Endothelial cell of umbilical vein (primary cell): ENCODE measurements at regions not wholly inside any gene's neighbourhood (a gene's known extent, or its start where the extent isn't known, plus 50 kb on each side); places are given as distances from the start of the nearest gene placed in this dataset.

Experiments
- BruUV-seq: library from RNA; stranded (reverse); fragments of 400-500 nt; replicated peaks from 2 replicates; lab custom pipeline; 2021; lab: Mats Ljungman, UMichigan
- CTCF ChIA-PET: fragments of 300-600, 350-600 bp; sonication (Branson Sonifier 250); formaldehyde crosslinking; loops from one replicate; lab custom pipeline; 2021; ENCODE audit warnings: antibody characterized with exemption, inconsistent platforms; lab: Charles Lee
- POLR2A ChIA-PET: fragments of 300-600, 350-600 bp; sonication (Branson Sonifier 250); formaldehyde crosslinking; loops from one replicate; lab custom pipeline; 2021; ENCODE audit warnings: antibody characterized with exemption, inconsistent platforms; lab: Charles Lee
- DNase-seq: peaks from one replicate; pipeline ENCODE4 v3.0.0-alpha.2; 2011; ENCODE audit warnings: low read depth, low spot score
- FAIRE-seq: peaks from 2 replicates; lab custom pipeline; 2011; peaks lifted over from hg19 to GRCh38; lab: Jason Lieb, UNC
- H2AFZ ChIP-seq: 2 replicates; pipeline ENCODE4 v1.6.0; 2012; ENCODE audit warnings: low read depth, low read length, control low read depth, inconsistent platforms
- H3K27ac ChIP-seq: 2 replicates; pipeline ENCODE4 v1.5.1; 2011; ENCODE audit warnings: low read depth, mild to moderate bottlenecking, control low read depth, low read length, moderate library complexity; ENCODE audit not compliant: insufficient read depth
- H3K27me3 ChIP-seq, 2 experiments: 2 replicates each; pipeline versions ENCODE4 v1.6.0 to v1.6.1; 2011; ENCODE audit warnings: low read length in 2 of 2, mixed read lengths in 1 of 2; ENCODE audit not compliant: control insufficient read depth in 2 of 2, insufficient read depth in 2 of 2
- H3K36me3 ChIP-seq, 2 experiments: 2 replicates in 1 of 2; 3 replicates in 1 of 2; pipeline ENCODE4 v1.5.1; 2011; ENCODE audit warnings: low read length in 2 of 2, mild to moderate bottlenecking in 1 of 2, moderate library complexity in 1 of 2; ENCODE audit not compliant: control insufficient read depth in 2 of 2, insufficient read depth in 2 of 2; ENCODE audit errors: extremely low read depth in 1 of 2
- H3K4me1 ChIP-seq: 3 replicates; pipeline ENCODE4 v1.5.1; 2011; ENCODE audit warnings: mild to moderate bottlenecking, low read length; ENCODE audit not compliant: control insufficient read depth, insufficient read depth; ENCODE audit errors: extremely low read depth
- H3K4me2 ChIP-seq: 2 replicates; pipeline ENCODE4 v1.6.1; 2011; ENCODE audit warnings: low read length, control low read depth, mixed read lengths; ENCODE audit not compliant: insufficient read depth
- H3K4me3 ChIP-seq, 3 experiments: fragments of 200-600 bp in 1 of 3; sonication (generic), shearing (Covaris generic) in 1 of 3; replicated peaks in 1 of 3; 2 replicates each; pipeline ENCODE4 v1.5.1; 2011 to 2016; ENCODE audit warnings: control low read depth in 3 of 3, low read length in 3 of 3, mild to moderate bottlenecking in 2 of 3, inconsistent platforms in 1 of 3, low read depth in 1 of 3, moderate library complexity in 1 of 3; ENCODE audit not compliant: insufficient read depth in 1 of 3
- H3K79me2 ChIP-seq: 2 replicates; pipeline ENCODE4 v1.6.0; 2012; ENCODE audit warnings: low read length, inconsistent platforms; ENCODE audit not compliant: control insufficient read depth, insufficient read depth
- H3K9ac ChIP-seq: replicated peaks from 2 replicates; pipeline ENCODE3; 2011; ENCODE audit warnings: low read length, control low read depth; ENCODE audit not compliant: insufficient read depth; ENCODE audit errors: extremely low read depth
- H3K9me1 ChIP-seq: replicated peaks from 3 replicates; pipeline ENCODE4 v1.6.0; 2011; ENCODE audit warnings: mild to moderate bottlenecking, low read length; ENCODE audit not compliant: control insufficient read depth, insufficient read depth; ENCODE audit errors: extremely low read depth
- H3K9me3 ChIP-seq: replicated peaks from 2 replicates; pipeline ENCODE4 v1.5.1; 2012; ENCODE audit warnings: low read length, inconsistent platforms; ENCODE audit not compliant: control insufficient read depth, insufficient read depth
- H4K20me1 ChIP-seq: replicated peaks from 2 replicates; pipeline ENCODE3; 2011; ENCODE audit warnings: mild to moderate bottlenecking, low read length; ENCODE audit not compliant: control insufficient read depth, insufficient read depth; ENCODE audit errors: extremely low read depth
- EZH2 ChIP-seq: IDR thresholded peaks from 2 replicates; pipeline ENCODE4 v1.6.1; 2012; ENCODE audit warnings: borderline replicate concordance, low read depth, mild to moderate bottlenecking, moderate library complexity, low read length, inconsistent platforms; ENCODE audit not compliant: severe bottlenecking
- FOS ChIP-seq: IDR thresholded peaks from 2 replicates; pipeline ENCODE4 v1.6.1; 2011; ENCODE audit warnings: mild to moderate bottlenecking, low read length, moderate library complexity, borderline replicate concordance; ENCODE audit not compliant: insufficient read depth
- GATA2 ChIP-seq: IDR thresholded peaks from 2 replicates; pipeline ENCODE4 v1.7.0; 2011; ENCODE audit warnings: low read depth, mild to moderate bottlenecking, moderate library complexity, mixed read lengths, low read length; ENCODE audit not compliant: insufficient read length, insufficient read depth
- JUN ChIP-seq: IDR thresholded peaks from 2 replicates; pipeline ENCODE4 v1.6.1; 2011; ENCODE audit warnings: borderline replicate concordance, low read depth; ENCODE audit not compliant: insufficient read length, insufficient read depth
- MYC ChIP-seq: IDR thresholded peaks from one replicate; pipeline ENCODE4 v1.6.1; 2011; ENCODE audit warnings: mild to moderate bottlenecking, low read depth, low read length
- POLR2A ChIP-seq: IDR thresholded peaks from 2 replicates; pipeline ENCODE4 v1.6.1; 2012; ENCODE audit warnings: low read depth, mild to moderate bottlenecking, control low read depth, low read length
- POLR2AphosphoS5 ChIP-seq: IDR thresholded peaks from 2 replicates; pipeline ENCODE4 v1.6.1; 2012; ENCODE audit warnings: low read depth, mild to moderate bottlenecking, control low read depth, low read length, moderate library complexity; ENCODE audit not compliant: insufficient read depth
- dilution Hi-C: fragments of 300-500 bp; cut with MboI; formaldehyde crosslinking; loops from one replicate; pipeline ENCODE4 v1.15.0; 2019; ENCODE audit warnings: low sequenced_read_pairs; ENCODE audit not compliant: extremely low pct_ligation_motif_present
- intact Hi-C: fragments of 100-400 bp; cut with micrococcal nuclease; formaldehyde crosslinking; loops from one replicate; pipeline ENCODE4 v1.10.0; 2022
- TF ChIP-seq, protein P1 (sequence below): IDR thresholded peaks from 2 replicates; pipeline ENCODE4 v1.6.1; 2011; ENCODE audit not compliant: insufficient read depth, insufficient read length
- TF ChIP-seq, protein P2 (sequence below), 2 donors: IDR thresholded peaks; 1 replicate in 1 of 2; 2 replicates in 1 of 2; pipeline ENCODE4 v1.5.1; 2011; ENCODE audit warnings: low read length in 2 of 2, mild to moderate bottlenecking in 2 of 2, moderate library complexity in 2 of 2, control low read depth in 1 of 2, inconsistent platforms in 1 of 2, low read depth in 1 of 2; ENCODE audit not compliant: insufficient read depth in 1 of 2; ENCODE audit errors: extremely low read depth in 1 of 2

DNA sequence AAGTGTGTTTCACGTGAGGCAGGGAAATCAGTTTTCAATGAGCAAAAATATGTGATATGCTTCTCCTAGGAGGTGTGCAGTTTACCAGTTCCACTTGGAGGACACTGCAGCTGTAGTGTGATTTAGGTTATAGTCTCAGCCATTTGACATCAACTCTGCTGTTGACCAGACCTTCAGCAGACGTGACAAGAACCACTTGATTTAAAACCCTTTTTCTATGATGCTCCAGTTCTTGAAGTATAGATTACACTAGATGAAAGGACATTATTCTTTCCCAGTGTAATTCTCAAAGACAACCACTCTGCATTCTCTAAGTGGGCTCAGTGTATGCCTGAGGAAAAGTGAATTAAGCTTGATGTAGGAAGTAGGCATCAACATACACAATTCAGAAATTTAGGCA lies 480.8 kb downstream of the TBC1D32 start:
- Histone ChIP-seq H3K9me1 (no peaks in the 10 kb centered on the region), H4K20me1 (no peaks in the 10 kb centered on the region), H3K9ac (no peak overlapping the region), H3K27ac (no peak overlapping the region), H3K9me3 (no peaks in the 10 kb centered on the region), H3K27me3 (no peaks in the 10 kb centered on the region), H3K79me2 (no peaks in the 10 kb centered on the region), H3K4me2 (no peak overlapping the region), H2AFZ (no peak overlapping the region), H3K4me1 (no peaks in the 10 kb centered on the region), H3K4me3 (no peak overlapping the region), H3K36me3 (no peaks in the 10 kb centered on the region)
- no peak for FAIRE-seq
- BruUV-seq, result no TSS peak
- ChIA-PET POLR2A (no interaction called here), CTCF (no interaction called here)
- TF ChIP-seq, protein P1, sequence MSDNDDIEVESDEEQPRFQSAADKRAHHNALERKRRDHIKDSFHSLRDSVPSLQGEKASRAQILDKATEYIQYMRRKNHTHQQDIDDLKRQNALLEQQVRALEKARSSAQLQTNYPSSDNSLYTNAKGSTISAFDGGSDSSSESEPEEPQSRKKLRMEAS, result no peak
- TF ChIP-seq POLR2A (no peak), EZH2 (no peak), GATA2 (no peak), FOS (no peak), MYC (no peak), JUN (no peak), POLR2AphosphoS5 (no peak)
- TF ChIP-seq, protein P2, sequence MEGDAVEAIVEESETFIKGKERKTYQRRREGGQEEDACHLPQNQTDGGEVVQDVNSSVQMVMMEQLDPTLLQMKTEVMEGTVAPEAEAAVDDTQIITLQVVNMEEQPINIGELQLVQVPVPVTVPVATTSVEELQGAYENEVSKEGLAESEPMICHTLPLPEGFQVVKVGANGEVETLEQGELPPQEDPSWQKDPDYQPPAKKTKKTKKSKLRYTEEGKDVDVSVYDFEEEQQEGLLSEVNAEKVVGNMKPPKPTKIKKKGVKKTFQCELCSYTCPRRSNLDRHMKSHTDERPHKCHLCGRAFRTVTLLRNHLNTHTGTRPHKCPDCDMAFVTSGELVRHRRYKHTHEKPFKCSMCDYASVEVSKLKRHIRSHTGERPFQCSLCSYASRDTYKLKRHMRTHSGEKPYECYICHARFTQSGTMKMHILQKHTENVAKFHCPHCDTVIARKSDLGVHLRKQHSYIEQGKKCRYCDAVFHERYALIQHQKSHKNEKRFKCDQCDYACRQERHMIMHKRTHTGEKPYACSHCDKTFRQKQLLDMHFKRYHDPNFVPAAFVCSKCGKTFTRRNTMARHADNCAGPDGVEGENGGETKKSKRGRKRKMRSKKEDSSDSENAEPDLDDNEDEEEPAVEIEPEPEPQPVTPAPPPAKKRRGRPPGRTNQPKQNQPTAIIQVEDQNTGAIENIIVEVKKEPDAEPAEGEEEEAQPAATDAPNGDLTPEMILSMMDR (IDR thresholded peaks at IDR 0.05; ENCODE audit: extremely low read depth in 1 of 2, insufficient read depth in 1 of 2, low read depth in 1 of 2, low read length in 2 of 2), result no peak
- intact Hi-C loops, result no loop called here
- dilution Hi-C loops, result no loop called here
- DNase-seq, result no peak
